Prostate gland (tissue), 2 donors: ENCODE measurements at regions not wholly inside any gene's neighbourhood (a gene's known extent, or its start where the extent isn't known, plus 50 kb on each side); places are given as distances from the start of the nearest gene placed in this dataset.

Experiments
- CTCF ChIP-seq, 4 experiments: fragments of 200-600 bp in 2 of 4; fragments of 450-650 bp in 2 of 4; sonication (generic) in 2 of 4; IDR thresholded peaks; 1 replicate in 3 of 4; 2 replicates in 1 of 4; pipeline ENCODE4 v1.5.1; 2016 to 2019; ENCODE audit warnings: antibody characterized with exemption in 4 of 4, mild to moderate bottlenecking in 2 of 4, moderate library complexity in 2 of 4
- POLR2A ChIP-seq: fragments of 450-650 bp; IDR thresholded peaks from one replicate; pipeline ENCODE4 v1.6.1; 2016; ENCODE audit warnings: antibody characterized with exemption, mild to moderate bottlenecking
- POLR2AphosphoS5 ChIP-seq: sonication (generic); formaldehyde crosslinking; IDR thresholded peaks from one replicate; pipeline ENCODE4 v1.6.1; 2017; ENCODE audit warnings: antibody characterized with exemption

DNA sequence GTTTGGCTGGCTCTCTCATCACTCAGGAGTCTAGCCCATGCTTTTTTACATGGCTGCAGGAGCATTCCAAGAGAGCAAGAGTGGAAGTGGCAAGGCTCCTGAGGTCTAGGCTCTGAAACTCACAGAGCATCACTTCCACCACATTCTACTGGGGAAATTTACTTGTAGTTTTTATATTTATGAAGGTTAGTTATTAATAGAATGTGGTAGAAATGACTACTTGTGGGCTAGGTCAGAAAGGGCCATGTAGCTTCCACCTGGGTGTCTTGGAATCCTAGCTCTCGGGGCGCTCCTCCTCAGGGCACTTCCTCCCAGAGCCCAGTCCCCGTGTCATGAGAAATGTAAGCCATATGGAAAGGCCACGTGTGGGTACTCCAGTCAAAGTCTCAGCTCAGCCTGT lies 127.0 kb upstream of the CASK start:
- no peak for TF ChIP-seq POLR2A
- TF ChIP-seq POLR2AphosphoS5 = no peak
- TF ChIP-seq CTCF (IDR thresholded peaks at IDR 0.05) = no peak
